Activated T-helper 1 cell treated with anti-CD3 and anti-CD28 coated beads, Interleukin-12 subunit alpha, Interleukin-12 subunit beta, Interleukin-2, Interleukin-4 antibody, amounts not matched to agents 30 ng/mL and 10 ng/mL and 1 ng/mL, durations not matched to agents 14 hours and 24 hours and 36 hours (primary cell): ENCODE measurements at regions not wholly inside any gene's neighbourhood (a gene's known extent, or its start where the extent isn't known, plus 50 kb on each side); places are given as distances from the start of the nearest gene placed in this dataset.

Source experiments
- DNase-seq: peaks from one replicate; pipeline ENCODE4 v3.0.0; 2021; ENCODE audit warnings: low spot score
- H3K27ac Mint-ChIP-seq: one replicate; pipeline ENCODE4 v1.8.0; 2021; ENCODE audit warnings: mild to moderate bottlenecking, mixed read lengths
- H3K27me3 Mint-ChIP-seq: one replicate; pipeline ENCODE4 v1.8.0; 2022; ENCODE audit warnings: mild to moderate bottlenecking, moderate library complexity, mixed read lengths; ENCODE audit not compliant: insufficient read depth
- H3K36me3 Mint-ChIP-seq: one replicate; pipeline ENCODE4 v1.8.0; 2021; ENCODE audit warnings: low read depth, mixed read lengths
- H3K4me1 Mint-ChIP-seq: one replicate; pipeline ENCODE4 v1.8.0; 2021; ENCODE audit warnings: low read depth, mixed read lengths
- H3K4me3 Mint-ChIP-seq: one replicate; pipeline ENCODE4 v1.8.0; 2021; ENCODE audit warnings: mild to moderate bottlenecking, moderate library complexity, mixed read lengths
- H3K9me3 Mint-ChIP-seq: one replicate; pipeline ENCODE4 v1.8.0; 2021; ENCODE audit warnings: mixed read lengths
- intact Hi-C: fragments of 100-400 bp; cut with micrococcal nuclease; formaldehyde crosslinking; loops from one replicate; pipeline ENCODE4 v1.15.1; 2024

GRCh38 chr12:92650228-92650822, 52.5 kb upstream of the PLEKHG7 start:
- no peak for DNase-seq
- no peak overlapping the region for H3K27ac Mint-ChIP-seq
- intact Hi-C loops = loop anchor here (1.0 to 2.0 kb wide), 10 partner anchors 56 to 1289 kb away; no protein-coding TSS in a partner anchor
- no peak overlapping the region for H3K4me3 Mint-ChIP-seq
- peaks cover 10% of the 10 kb centered on the region for H3K4me1 Mint-ChIP-seq
- no peaks in the 10 kb centered on the region for H3K36me3 Mint-ChIP-seq
- no peaks in the 10 kb centered on the region for H3K27me3 Mint-ChIP-seq
- no peaks in the 10 kb centered on the region for H3K9me3 Mint-ChIP-seq

DNA sequence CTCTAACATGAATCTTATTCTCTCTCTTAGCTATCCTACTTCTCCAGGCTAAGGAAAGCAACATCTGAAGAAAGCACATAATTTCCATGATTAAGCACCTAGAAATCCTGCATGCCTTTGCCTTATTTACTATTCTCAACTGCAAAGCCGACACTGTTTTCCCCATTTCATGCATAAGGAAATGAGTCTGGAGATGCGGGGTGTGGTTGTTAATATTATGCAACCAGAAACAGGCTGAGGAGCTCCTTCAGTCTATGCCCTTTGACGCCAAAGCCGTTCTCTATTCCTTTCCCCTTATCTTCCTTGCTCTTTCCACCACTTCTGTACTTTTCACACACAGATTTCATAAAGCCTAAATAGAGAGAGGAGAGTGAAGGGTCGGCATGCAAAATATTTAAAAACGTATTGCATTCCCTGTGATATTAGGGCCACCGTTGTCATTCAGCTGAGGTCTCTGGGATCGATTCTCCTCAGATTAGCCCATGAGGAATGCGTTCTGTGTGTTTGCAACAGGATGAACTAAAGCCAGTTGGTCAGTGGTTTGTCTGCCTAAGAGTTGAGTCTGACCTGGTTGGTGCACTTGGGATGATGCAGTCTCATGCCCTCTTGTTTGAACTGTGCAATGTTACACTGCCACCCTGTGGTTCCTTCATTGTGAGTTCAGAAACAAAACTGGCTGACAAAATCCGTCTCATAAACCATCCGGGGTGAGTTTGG, 53.1 kb upstream of the PLEKHG7 start:
- Mint-ChIP-seq H3K4me3 (no peak overlapping the region), H3K9me3 (peaks cover 3% of the 10 kb centered on the region), H3K4me1 (peaks cover 10% of the 10 kb centered on the region), H3K36me3 (no peaks in the 10 kb centered on the region), H3K27me3 (no peaks in the 10 kb centered on the region), H3K27ac (no peak overlapping the region)
- peak; percentile 40 for DNase-seq
- intact Hi-C loops = loop anchor here (1.0 to 5.0 kb wide), 11 partner anchors 55 to 1288 kb away; no protein-coding TSS in a partner anchor

DNA sequence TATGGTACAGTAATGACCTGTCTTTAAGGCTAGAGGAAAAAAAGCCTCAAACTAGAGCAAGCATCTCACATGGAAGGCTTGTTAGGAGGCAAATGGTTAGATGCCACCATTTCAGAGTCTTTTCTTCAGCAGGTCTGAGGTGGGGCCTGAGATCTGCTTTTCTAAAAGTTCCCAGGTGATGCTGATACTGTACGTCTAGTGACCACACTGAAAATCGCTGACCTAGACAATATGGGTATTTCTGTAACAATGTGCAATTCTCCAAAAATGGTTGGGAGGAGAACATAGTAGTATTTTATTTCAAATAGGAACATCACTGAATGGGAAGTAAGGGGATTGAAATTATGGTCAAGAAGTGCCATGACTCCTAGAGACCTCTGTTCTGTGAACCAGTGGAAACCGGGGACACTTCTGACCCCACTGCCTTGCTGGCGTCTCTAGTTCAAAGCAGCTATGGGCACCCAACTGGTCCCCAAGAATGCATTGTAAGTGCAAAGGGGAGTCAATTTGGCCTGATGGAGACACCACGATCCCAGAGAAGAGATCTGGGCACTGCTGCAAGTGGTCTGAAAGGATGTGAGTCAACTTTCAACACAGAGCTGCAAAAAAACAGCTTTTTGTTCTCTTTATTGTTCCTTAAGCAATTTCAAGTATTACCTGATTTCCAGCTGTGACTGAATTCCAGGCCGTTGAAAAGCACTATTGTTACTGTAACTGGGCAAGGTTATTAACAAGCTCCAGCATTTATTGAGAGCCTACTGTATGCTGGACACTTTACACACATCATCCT, 54.4 kb upstream of the PLEKHG7 start:
- Mint-ChIP-seq H3K27ac (no peak overlapping the region), H3K27me3 (no peaks in the 10 kb centered on the region), H3K36me3 (no peaks in the 10 kb centered on the region), H3K4me1 (peaks cover 10% of the 10 kb centered on the region), H3K9me3 (peaks cover 3% of the 10 kb centered on the region), H3K4me3 (no peak overlapping the region)
- intact Hi-C loops = loop anchor here (5.0 kb wide), 1 partner anchor 656 kb away; no protein-coding TSS in a partner anchor
- no peak for DNase-seq

- H3K9me3 Mint-ChIP-seq = peaks cover 8% of the 10 kb centered on the region
- no peaks in the 10 kb centered on the region for H3K36me3 Mint-ChIP-seq
- no peak overlapping the region for H3K27ac Mint-ChIP-seq
- no peaks in the 10 kb centered on the region for H3K4me1 Mint-ChIP-seq
- no peaks in the 10 kb centered on the region for H3K27me3 Mint-ChIP-seq
- intact Hi-C loops = no loop called here
- no peak for DNase-seq
- H3K4me3 Mint-ChIP-seq = no peak overlapping the region
Measured at GRCh38 chr12:92641291-92641690, 61.5 kb upstream of the PLEKHG7 start.

DNA sequence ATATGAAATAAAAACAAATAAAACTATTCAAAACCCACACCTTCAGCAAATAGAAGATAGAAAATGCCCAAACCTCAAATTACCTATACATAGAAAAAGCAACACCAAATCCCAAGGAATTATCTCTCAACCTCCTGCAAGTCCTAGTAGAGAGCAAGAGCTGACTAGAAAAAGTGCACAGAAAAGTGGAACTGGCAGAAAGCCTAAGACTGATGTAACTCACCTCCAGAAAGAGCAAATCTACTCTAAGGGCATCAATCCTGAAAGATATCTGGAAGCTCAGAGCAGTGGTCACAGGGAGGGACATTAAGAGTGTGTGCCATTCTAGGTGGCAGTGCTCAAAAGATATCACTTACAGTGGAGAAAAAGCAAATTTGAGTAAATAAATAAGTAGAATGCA, 62.1 kb upstream of the PLEKHG7 start:
- H3K9me3 Mint-ChIP-seq = peaks cover 8% of the 10 kb centered on the region
- no peak for DNase-seq
- intact Hi-C loops = no loop called here
- no peaks in the 10 kb centered on the region for H3K36me3 Mint-ChIP-seq
- no peaks in the 10 kb centered on the region for H3K27me3 Mint-ChIP-seq
- H3K4me3 Mint-ChIP-seq = no peak overlapping the region
- no peak overlapping the region for H3K27ac Mint-ChIP-seq
- no peaks in the 10 kb centered on the region for H3K4me1 Mint-ChIP-seq

GRCh38 chr12:92639017-92639416, 63.8 kb upstream of the PLEKHG7 start:
- Mint-ChIP-seq H3K9me3 (peaks cover 5% of the 10 kb centered on the region), H3K4me3 (no peak overlapping the region), H3K27me3 (no peaks in the 10 kb centered on the region), H3K36me3 (no peaks in the 10 kb centered on the region), H3K27ac (no peak overlapping the region), H3K4me1 (no peaks in the 10 kb centered on the region)
- intact Hi-C loops = no loop called here
- no peak for DNase-seq

GRCh38 chr12:92634730-92635129, 68.1 kb upstream of the PLEKHG7 start:
- Mint-ChIP-seq H3K9me3 (no peaks in the 10 kb centered on the region), H3K4me3 (no peak overlapping the region), H3K4me1 (no peaks in the 10 kb centered on the region), H3K27me3 (peaks cover 1% of the 10 kb centered on the region), H3K27ac (no peak overlapping the region), H3K36me3 (no peaks in the 10 kb centered on the region)
- DNase-seq = no peak
- intact Hi-C loops = no loop called here

- no peak for DNase-seq
- Mint-ChIP-seq H3K4me1 (no peaks in the 10 kb centered on the region), H3K4me3 (no peak overlapping the region), H3K9me3 (no peaks in the 10 kb centered on the region), H3K36me3 (no peaks in the 10 kb centered on the region), H3K27me3 (peaks cover 1% of the 10 kb centered on the region), H3K27ac (no peak overlapping the region)
- intact Hi-C loops = no loop called here
Measured at GRCh38 chr12:92634202-92634601, 68.6 kb upstream of the PLEKHG7 start.

DNA sequence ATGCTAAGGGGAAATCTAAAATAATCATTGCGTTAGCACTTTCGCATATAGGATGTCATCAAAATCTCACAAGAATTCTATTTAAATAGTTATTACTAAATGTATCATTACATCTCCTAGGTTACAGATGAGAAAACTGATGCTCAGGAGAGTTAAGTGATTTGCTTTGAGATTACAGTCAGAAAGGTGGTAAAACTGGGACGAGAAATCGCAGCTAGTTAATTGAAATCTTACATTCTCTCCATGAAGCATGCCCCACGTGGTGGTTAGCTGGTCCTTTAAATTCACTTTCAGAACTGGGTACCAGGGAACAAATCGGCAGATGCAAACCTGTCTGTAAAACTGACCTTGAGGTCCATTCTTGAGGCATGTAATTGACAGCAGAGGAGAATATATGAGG, 71.8 kb upstream of the PLEKHG7 start:
- no peak overlapping the region for H3K27ac Mint-ChIP-seq
- H3K4me3 Mint-ChIP-seq = no peak overlapping the region
- H3K36me3 Mint-ChIP-seq = no peaks in the 10 kb centered on the region
- peaks cover 3% of the 10 kb centered on the region for H3K27me3 Mint-ChIP-seq
- H3K4me1 Mint-ChIP-seq = no peaks in the 10 kb centered on the region
- intact Hi-C loops = no loop called here
- H3K9me3 Mint-ChIP-seq = no peaks in the 10 kb centered on the region
- no peak for DNase-seq

- no peak for DNase-seq
- Mint-ChIP-seq H3K27me3 (peaks cover 3% of the 10 kb centered on the region), H3K4me1 (no peaks in the 10 kb centered on the region), H3K9me3 (no peaks in the 10 kb centered on the region), H3K4me3 (no peak overlapping the region), H3K27ac (no peak overlapping the region), H3K36me3 (no peaks in the 10 kb centered on the region)
- intact Hi-C loops = no loop called here
Measured at GRCh38 chr12:92629349-92630065, 73.3 kb upstream of the PLEKHG7 start.

GRCh38 chr12:92628476-92628875, 74.3 kb upstream of the PLEKHG7 start:
- H3K4me3 Mint-ChIP-seq = no peak overlapping the region
- peaks cover 3% of the 10 kb centered on the region for H3K27me3 Mint-ChIP-seq
- intact Hi-C loops = no loop called here
- H3K27ac Mint-ChIP-seq = no peak overlapping the region
- DNase-seq = no peak
- no peaks in the 10 kb centered on the region for H3K4me1 Mint-ChIP-seq
- no peaks in the 10 kb centered on the region for H3K36me3 Mint-ChIP-seq
- H3K9me3 Mint-ChIP-seq = no peaks in the 10 kb centered on the region

DNA sequence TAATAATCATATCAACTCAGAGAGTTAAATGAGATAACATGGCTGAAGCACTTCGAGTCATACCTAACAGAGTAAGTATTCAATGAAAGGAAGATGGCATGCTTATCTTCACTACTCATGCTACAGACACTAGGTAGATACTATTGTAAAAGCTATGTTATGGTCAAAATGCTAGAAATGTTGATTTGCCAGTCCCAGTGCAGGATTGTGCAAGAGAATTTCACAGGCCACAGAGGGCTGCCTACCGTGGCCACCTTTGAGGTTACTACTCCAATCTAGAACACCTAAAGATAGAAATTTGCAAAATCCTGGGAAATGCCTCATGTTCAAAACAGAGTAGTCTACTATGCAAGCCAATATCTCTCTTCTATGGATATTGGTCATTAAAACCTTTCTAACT, 75.3 kb upstream of the PLEKHG7 start:
- no peaks in the 10 kb centered on the region for H3K4me1 Mint-ChIP-seq
- no peak for DNase-seq
- no peak overlapping the region for H3K27ac Mint-ChIP-seq
- intact Hi-C loops = no loop called here
- H3K9me3 Mint-ChIP-seq = no peaks in the 10 kb centered on the region
- no peaks in the 10 kb centered on the region for H3K36me3 Mint-ChIP-seq
- H3K27me3 Mint-ChIP-seq = peaks cover 3% of the 10 kb centered on the region
- H3K4me3 Mint-ChIP-seq = no peak overlapping the region
